ENCODE measurements at regions not wholly inside any gene's neighbourhood (a gene's known extent, or its start where the extent isn't known, plus 50 kb on each side); places are given as distances from the start of the nearest gene placed in this dataset.

- no peaks in the 10 kb centered on the region for H3K4me1 ChIP-seq
- no peak for DNase-seq
- TF ChIP-seq CTCF (IDR thresholded peaks at IDR 0.05): no peak
- TF ChIP-seq POLR2A (IDR thresholded peaks at IDR 0.05): no peak
- no peaks in the 10 kb centered on the region for H3K36me3 ChIP-seq (replicated peaks in 1 of 2; ENCODE audit: insufficient read depth in 1 of 2, low read depth in 2 of 2)
- intact Hi-C loops (cut with DNase I): no loop called here
- no peak overlapping the region for H3K27ac ChIP-seq
- no peak overlapping the region for H3K4me3 ChIP-seq
- H3K9me3 ChIP-seq: no peaks in the 10 kb centered on the region
- H3K27me3 ChIP-seq: no peaks in the 10 kb centered on the region
- ATAC-seq: no peak
These were observed 452.1 kb downstream of the HDGFL1 start for GRCh38 chr6:23021487-23021886.

GRCh38 chr6:23027281-23027680 is 457.9 kb downstream of the HDGFL1 start:
- no peaks in the 10 kb centered on the region for H3K4me1 ChIP-seq
- H3K27me3 ChIP-seq: no peaks in the 10 kb centered on the region
- DNase-seq: no peak
- 38 to 44% methylated on average over 5 of the region's 5 CpGs for WGBS, 2 donors
- ATAC-seq: no peak
- H3K27ac ChIP-seq: no peak overlapping the region
- H3K4me3 ChIP-seq: no peak overlapping the region
- no peak for TF ChIP-seq CTCF (IDR thresholded peaks at IDR 0.05)
- no peak for TF ChIP-seq POLR2A (IDR thresholded peaks at IDR 0.05)
- H3K9me3 ChIP-seq: no peaks in the 10 kb centered on the region
- intact Hi-C loops (cut with DNase I): no loop called here
- H3K36me3 ChIP-seq (replicated peaks in 1 of 2; ENCODE audit: insufficient read depth in 1 of 2, low read depth in 2 of 2): no peaks in the 10 kb centered on the region

DNA sequence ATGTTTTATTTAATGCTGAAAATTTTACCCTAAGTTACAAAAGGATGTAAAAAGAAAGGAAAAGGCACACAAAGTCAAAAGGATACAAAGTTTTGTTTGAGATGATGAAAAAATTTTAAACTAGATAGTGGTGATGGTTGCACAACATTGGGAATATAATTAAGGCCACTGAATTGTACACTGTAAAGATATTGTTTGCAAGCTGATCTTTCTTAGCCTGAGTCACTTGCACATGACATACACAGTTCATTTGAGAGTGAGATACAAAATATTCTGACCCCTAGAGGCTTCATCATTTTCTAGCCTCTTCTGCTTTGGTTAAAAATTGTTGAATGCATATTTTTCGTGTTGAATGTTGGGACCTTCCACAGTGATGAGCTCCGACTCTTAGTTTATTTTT is 462.6 kb downstream of the HDGFL1 start:
- 65 to 77% methylated on average over 2 of the region's 2 CpGs for WGBS, 2 donors
- H3K36me3 ChIP-seq (replicated peaks in 1 of 2; ENCODE audit: insufficient read depth in 1 of 2, low read depth in 2 of 2): no peaks in the 10 kb centered on the region
- DNase-seq: no peak
- H3K4me3 ChIP-seq: no peak overlapping the region
- no peaks in the 10 kb centered on the region for H3K4me1 ChIP-seq
- no peaks in the 10 kb centered on the region for H3K27me3 ChIP-seq
- TF ChIP-seq CTCF (IDR thresholded peaks at IDR 0.05): no peak
- no peak for TF ChIP-seq POLR2A (IDR thresholded peaks at IDR 0.05)
- no peak for ATAC-seq
- intact Hi-C loops (cut with DNase I): no loop called here
- no peak overlapping the region for H3K27ac ChIP-seq
- no peaks in the 10 kb centered on the region for H3K9me3 ChIP-seq

- Histone ChIP-seq H3K9me3 (no peaks in the 10 kb centered on the region), H3K4me1 (no peaks in the 10 kb centered on the region), H3K36me3 (replicated peaks in 1 of 2; ENCODE audit: insufficient read depth in 1 of 2, low read depth in 2 of 2) (no peaks in the 10 kb centered on the region), H3K27ac (no peak overlapping the region), H3K4me3 (no peak overlapping the region), H3K27me3 (no peaks in the 10 kb centered on the region)
- DNase-seq: no peak
- intact Hi-C loops (cut with DNase I): no loop called here
- no peak for ATAC-seq
- 62 to 77% methylated on average over 2 of the region's 2 CpGs for WGBS, 2 donors
- TF ChIP-seq CTCF (IDR thresholded peaks at IDR 0.05): no peak
- no peak for TF ChIP-seq POLR2A (IDR thresholded peaks at IDR 0.05)
These were observed 465.6 kb downstream of the HDGFL1 start for GRCh38 chr6:23034926-23035325.

GRCh38 chr6:23036406-23036983 is 467.1 kb downstream of the HDGFL1 start:
- no peak for TF ChIP-seq POLR2A (IDR thresholded peaks at IDR 0.05)
- no peak for TF ChIP-seq CTCF (IDR thresholded peaks at IDR 0.05)
- DNase-seq (no peak), ATAC-seq (no peak)
- Histone ChIP-seq H3K36me3 (replicated peaks in 1 of 2; ENCODE audit: insufficient read depth in 1 of 2, low read depth in 2 of 2) (no peaks in the 10 kb centered on the region), H3K4me1 (no peaks in the 10 kb centered on the region), H3K4me3 (no peak overlapping the region), H3K27me3 (no peaks in the 10 kb centered on the region), H3K9me3 (no peaks in the 10 kb centered on the region), H3K27ac (no peak overlapping the region)
- 72 to 74% methylated on average over 4 of the region's 4 CpGs for WGBS, 2 donors
- intact Hi-C loops (cut with DNase I): no loop called here
